K562 (cell line): ENCODE measurements at regions not wholly inside any gene's neighbourhood (a gene's known extent, or its start where the extent isn't known, plus 50 kb on each side); places are given as distances from the start of the nearest gene placed in this dataset.

Experiments
- ATAC-seq: fragments of 200-7000 bp; cut with Tn5 transposase; 3 replicates; pipeline ENCODE4 v1.9.1; 2020; ENCODE audit warnings: moderate library complexity
- BruUV-seq: library from RNA; stranded (reverse); fragments of 400-500 nt; replicated peaks from 2 replicates; lab custom pipeline; 2021; lab: Mats Ljungman, UMichigan
- CTCF ChIA-PET: fragments of 300-600 bp; formaldehyde crosslinking; extraction: SDS; loops from one replicate; lab custom pipeline; 2021; ENCODE audit warnings: low intra/inter-chr PET ratio; lab: Yijun Ruan, JAX
- POLR2A ChIA-PET: fragments of 300-600, 350-650 bp; sonication (Branson Sonifier 250); formaldehyde crosslinking; extraction: SDS; loops from one replicate; lab custom pipeline; 2021; ENCODE audit warnings: antibody characterized with exemption, inconsistent platforms; lab: Yijun Ruan, JAX
- DNase-seq, 4 experiments: peaks; one replicate each; pipeline versions ENCODE4 v3.0.0 to v3.0.0-alpha.2; 2011 to 2018; ENCODE audit warnings: low spot score in 3 of 4, mixed read lengths in 3 of 4; ENCODE audit errors: extremely low read depth in 1 of 4
- FAIRE-seq: peaks from 2 replicates; lab custom pipeline; 2011; peaks lifted over from hg19 to GRCh38; lab: Jason Lieb, UNC
- H2AFZ ChIP-seq: 2 replicates; pipeline ENCODE4 v1.6.0; 2011; ENCODE audit warnings: low read depth, low read length, control low read depth, inconsistent platforms
- H3K27ac ChIP-seq: fragments of 200-600 bp; 3 replicates; pipeline ENCODE4 v1.8.0; 2011; ENCODE audit warnings: low read depth, mild to moderate bottlenecking, control low read depth, inconsistent platforms, low read length, moderate library complexity, mixed read lengths; ENCODE audit errors: extremely low read depth
- H3K27me3 ChIP-seq, 2 experiments: fragments of 300-600 bp in 1 of 2; 2 replicates in 1 of 2; 3 replicates in 1 of 2; pipeline versions ENCODE4 v1.6.0 to v1.8.0; 2011; ENCODE audit warnings: inconsistent platforms in 2 of 2, low read length in 2 of 2, mild to moderate bottlenecking in 1 of 2, mixed read lengths in 1 of 2, moderate library complexity in 1 of 2; ENCODE audit not compliant: control insufficient read depth in 2 of 2, insufficient read depth in 2 of 2
- H3K36me3 ChIP-seq: fragments of 300-600 bp; 3 replicates; pipeline ENCODE4 v1.8.0; 2011; ENCODE audit warnings: mild to moderate bottlenecking, low read length, inconsistent platforms; ENCODE audit not compliant: control insufficient read depth, insufficient read depth
- H3K4me1 ChIP-seq, 2 experiments: fragments of 200-600 bp in 1 of 2; replicated peaks in 1 of 2; 2 replicates in 1 of 2; 3 replicates in 1 of 2; pipeline versions ENCODE4 v1.5.1 to v1.8.0; 2011; ENCODE audit warnings: inconsistent platforms in 2 of 2, low read length in 2 of 2, mild to moderate bottlenecking in 1 of 2, mixed read lengths in 1 of 2, moderate library complexity in 1 of 2; ENCODE audit not compliant: control insufficient read depth in 2 of 2, insufficient read depth in 2 of 2
- H3K4me2 ChIP-seq: 2 replicates; pipeline ENCODE4 v1.6.1; 2011; ENCODE audit warnings: low read length, control low read depth, inconsistent platforms, mixed read lengths; ENCODE audit not compliant: insufficient read depth
- H3K4me3 ChIP-seq: fragments of 200-600 bp; sonication (generic), shearing (Covaris generic); 2 replicates; pipeline ENCODE4 v1.5.1; 2016; ENCODE audit warnings: control low read depth, inconsistent platforms
- H3K79me2 ChIP-seq: fragments of 200-600 bp; 3 replicates; pipeline ENCODE4 v1.8.0; 2011; ENCODE audit warnings: low read length, inconsistent platforms; ENCODE audit not compliant: control insufficient read depth, insufficient read depth
- H3K9ac ChIP-seq, 2 experiments: 2 replicates each; pipeline versions ENCODE4 v1.6.0 to v1.6.1; 2011; ENCODE audit warnings: low read depth in 2 of 2, low read length in 2 of 2, control low read depth in 1 of 2, inconsistent platforms in 1 of 2, mild to moderate bottlenecking in 1 of 2, mixed read lengths in 1 of 2; ENCODE audit not compliant: insufficient read depth in 1 of 2
- H3K9me1 ChIP-seq: one replicate; pipeline ENCODE4 v1.6.0; 2011; ENCODE audit warnings: inconsistent platforms, mild to moderate bottlenecking, low read length, moderate library complexity; ENCODE audit not compliant: control insufficient read depth, insufficient read depth
- H3K9me3 ChIP-seq: replicated peaks from 2 replicates; pipeline ENCODE4 v1.5.1; 2011; ENCODE audit warnings: low read depth, low read length, inconsistent platforms; ENCODE audit not compliant: control insufficient read depth, insufficient read depth
- H4K20me1 ChIP-seq: replicated peaks from 2 replicates; pipeline ENCODE4 v1.6.1; 2011; ENCODE audit warnings: low read length, inconsistent platforms, mixed read lengths; ENCODE audit not compliant: control insufficient read depth, insufficient read depth
- BMI1 ChIP-seq: fragments of 150-350 bp; IDR thresholded peaks from 2 replicates; pipeline ENCODE4 v1.6.1; 2014; ENCODE audit warnings: low read length
- CCAR2 ChIP-seq: fragments of 200-400 bp; formaldehyde crosslinking; IDR thresholded peaks from 2 replicates; pipeline ENCODE4 v1.6.1; 2017; ENCODE audit warnings: mild to moderate bottlenecking, low read depth, low read length
- GATAD2A ChIP-seq: fragments of 450-650 bp; IDR thresholded peaks from 2 replicates; pipeline ENCODE4 v1.6.1; 2017
- POLR2H ChIP-seq: IDR thresholded peaks from 2 replicates; pipeline ENCODE4 v1.6.1; 2016; ENCODE audit warnings: missing genetic modification characterization, low read depth, mild to moderate bottlenecking, control low read depth, missing compliant biosample characterization, moderate library complexity
- SAFB2 ChIP-seq: fragments of 200-400 bp; formaldehyde crosslinking; IDR thresholded peaks from 2 replicates; pipeline ENCODE4 v1.6.1; 2018; ENCODE audit warnings: borderline replicate concordance, low read length, low read depth, moderate library complexity; ENCODE audit not compliant: severe bottlenecking
- TAF15 ChIP-seq: fragments of 200-400 bp; formaldehyde crosslinking; IDR thresholded peaks from 2 replicates; pipeline ENCODE4 v1.6.1; 2017; ENCODE audit warnings: mild to moderate bottlenecking, low read depth, low read length, moderate library complexity
- TRIM24 ChIP-seq, 2 experiments: fragments of 450-650 bp; IDR thresholded peaks; 2 replicates each; pipeline ENCODE4 v1.6.1; 2016
- U2AF2 ChIP-seq: fragments of 200-400 bp; formaldehyde crosslinking; optimal IDR thresholded peaks from 2 replicates; pipeline ENCODE3; 2017; ENCODE audit warnings: low read depth, mild to moderate bottlenecking, low read length
- ZNF133 ChIP-seq: fragments of 250-450 bp; sonication (Bioruptor Pico); IDR thresholded peaks from 2 replicates; pipeline ENCODE4 v1.4.0; 2020; ENCODE audit warnings: mild to moderate bottlenecking
- WGBS: fragments of 100-300 bp; shearing (Covaris generic); methylation state at CpG from one replicate; pipeline ENCODE4 v1.1.6; 2016; ENCODE audit warnings: low coverage, mixed read lengths; ENCODE audit not compliant: insufficient coverage; ENCODE audit errors: missing lambda C conversion rate; 5-methylcytosine and 5-hydroxymethylcytosine counted together
- in situ Hi-C: fragments of 300-500 bp; cut with MboI; formaldehyde crosslinking; loops from 4 replicates; pipeline ENCODE4 v1.15.0; 2018; ENCODE audit warnings: inconsistent platforms, mixed read lengths
- intact Hi-C: fragments of 100-400 bp; cut with micrococcal nuclease; formaldehyde crosslinking; loops from 2 replicates; pipeline ENCODE4 v1.14.2; 2022
- TF ChIP-seq, protein P1 (sequence below), 2 experiments: fragments of 450-650 bp; IDR thresholded peaks; 2 replicates each; pipeline ENCODE4 v1.6.1; 2016; ENCODE audit warnings: mild to moderate bottlenecking in 2 of 2, borderline replicate concordance in 1 of 2, low read depth in 1 of 2, moderate library complexity in 1 of 2

DNA sequence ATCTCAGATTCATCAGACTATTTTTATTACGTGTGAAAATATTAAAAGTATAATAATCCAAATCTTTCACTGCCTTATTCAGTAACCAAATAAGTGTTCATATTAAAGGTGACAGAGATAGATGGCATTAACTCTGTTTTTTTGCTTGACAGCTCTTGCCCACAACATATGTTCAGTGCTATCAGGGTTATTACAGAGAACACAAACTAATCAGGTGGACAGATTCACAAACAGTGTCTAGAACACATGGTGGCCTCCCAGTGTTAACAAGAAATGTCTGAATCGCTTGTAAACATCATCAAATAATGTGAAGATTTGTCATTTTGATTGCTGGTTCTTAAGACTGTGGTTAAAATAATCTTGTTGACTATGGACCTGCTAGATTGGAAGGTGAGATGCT lies 609.1 kb upstream of the GRAMD2B start:
- 0% methylated on average over 2 of the region's 2 CpGs for WGBS
- Histone ChIP-seq H3K9me3 (no peaks in the 10 kb centered on the region), H3K4me1 (no peaks in the 10 kb centered on the region), H3K36me3 (no peaks in the 10 kb centered on the region), H3K27ac (no peak overlapping the region), H4K20me1 (no peaks in the 10 kb centered on the region), H3K9ac (no peak overlapping the region), H3K27me3 (no peaks in the 10 kb centered on the region), H3K9me1 (no peaks in the 10 kb centered on the region), H3K79me2 (no peaks in the 10 kb centered on the region), H2AFZ (no peak overlapping the region), H3K4me3 (no peak overlapping the region), H3K4me2 (no peak overlapping the region)
- no TSS peak for BruUV-seq
- DNase-seq = no peak
- ATAC-seq = no peak
- CTCF ChIA-PET = no interaction called here
- in situ Hi-C loops (no loop called here), intact Hi-C loops (no loop called here)
- TF ChIP-seq BMI1 (no peak), SAFB2 (no peak), TAF15 (no peak), CCAR2 (no peak), TRIM24 (IDR thresholded peaks at IDR 0.05) (no peak), ZNF133 (CRISPR knock-in tag) (no peak)
- FAIRE-seq = no peak
- POLR2A ChIA-PET = no interaction called here

DNA sequence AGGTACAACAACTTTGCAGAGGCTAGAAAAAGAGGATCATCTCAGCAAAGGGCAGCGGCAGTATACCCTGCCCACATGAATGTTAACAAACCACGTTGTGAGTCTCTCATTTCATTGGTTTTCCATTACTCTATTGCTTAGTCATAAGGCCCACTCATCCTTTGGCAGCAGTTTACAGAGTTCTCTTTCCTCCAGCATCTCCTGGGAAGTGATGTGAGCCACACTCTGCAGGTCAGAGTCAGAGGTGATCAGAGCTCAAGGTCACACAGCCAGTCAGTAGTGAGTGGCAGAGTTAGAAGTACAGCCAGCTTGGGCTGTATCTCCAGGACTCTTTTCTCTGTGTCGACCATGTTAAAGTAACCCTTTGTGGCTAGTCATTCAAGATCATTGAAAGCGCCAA lies 599.6 kb upstream of the GRAMD2B start:
- WGBS = 0% methylated on average over 4 of the region's 4 CpGs
- Histone ChIP-seq H3K27ac (no peak overlapping the region), H3K9me3 (no peaks in the 10 kb centered on the region), H2AFZ (no peak overlapping the region), H3K79me2 (no peaks in the 10 kb centered on the region), H3K4me3 (no peak overlapping the region), H4K20me1 (no peaks in the 10 kb centered on the region), H3K9ac (no peak overlapping the region), H3K4me1 (no peaks in the 10 kb centered on the region), H3K27me3 (no peaks in the 10 kb centered on the region), H3K36me3 (no peaks in the 10 kb centered on the region), H3K4me2 (no peak overlapping the region), H3K9me1 (no peaks in the 10 kb centered on the region)
- ChIA-PET CTCF (no interaction called here), POLR2A (no interaction called here)
- DNase-seq = no peak
- no peak for FAIRE-seq
- ATAC-seq = no peak
- in situ Hi-C loops = no loop called here
- intact Hi-C loops = no loop called here
- no TSS peak for BruUV-seq
- TF ChIP-seq U2AF2 (no peak), POLR2H (tag) (no peak), GATAD2A (no peak)
- TF ChIP-seq, protein P1, sequence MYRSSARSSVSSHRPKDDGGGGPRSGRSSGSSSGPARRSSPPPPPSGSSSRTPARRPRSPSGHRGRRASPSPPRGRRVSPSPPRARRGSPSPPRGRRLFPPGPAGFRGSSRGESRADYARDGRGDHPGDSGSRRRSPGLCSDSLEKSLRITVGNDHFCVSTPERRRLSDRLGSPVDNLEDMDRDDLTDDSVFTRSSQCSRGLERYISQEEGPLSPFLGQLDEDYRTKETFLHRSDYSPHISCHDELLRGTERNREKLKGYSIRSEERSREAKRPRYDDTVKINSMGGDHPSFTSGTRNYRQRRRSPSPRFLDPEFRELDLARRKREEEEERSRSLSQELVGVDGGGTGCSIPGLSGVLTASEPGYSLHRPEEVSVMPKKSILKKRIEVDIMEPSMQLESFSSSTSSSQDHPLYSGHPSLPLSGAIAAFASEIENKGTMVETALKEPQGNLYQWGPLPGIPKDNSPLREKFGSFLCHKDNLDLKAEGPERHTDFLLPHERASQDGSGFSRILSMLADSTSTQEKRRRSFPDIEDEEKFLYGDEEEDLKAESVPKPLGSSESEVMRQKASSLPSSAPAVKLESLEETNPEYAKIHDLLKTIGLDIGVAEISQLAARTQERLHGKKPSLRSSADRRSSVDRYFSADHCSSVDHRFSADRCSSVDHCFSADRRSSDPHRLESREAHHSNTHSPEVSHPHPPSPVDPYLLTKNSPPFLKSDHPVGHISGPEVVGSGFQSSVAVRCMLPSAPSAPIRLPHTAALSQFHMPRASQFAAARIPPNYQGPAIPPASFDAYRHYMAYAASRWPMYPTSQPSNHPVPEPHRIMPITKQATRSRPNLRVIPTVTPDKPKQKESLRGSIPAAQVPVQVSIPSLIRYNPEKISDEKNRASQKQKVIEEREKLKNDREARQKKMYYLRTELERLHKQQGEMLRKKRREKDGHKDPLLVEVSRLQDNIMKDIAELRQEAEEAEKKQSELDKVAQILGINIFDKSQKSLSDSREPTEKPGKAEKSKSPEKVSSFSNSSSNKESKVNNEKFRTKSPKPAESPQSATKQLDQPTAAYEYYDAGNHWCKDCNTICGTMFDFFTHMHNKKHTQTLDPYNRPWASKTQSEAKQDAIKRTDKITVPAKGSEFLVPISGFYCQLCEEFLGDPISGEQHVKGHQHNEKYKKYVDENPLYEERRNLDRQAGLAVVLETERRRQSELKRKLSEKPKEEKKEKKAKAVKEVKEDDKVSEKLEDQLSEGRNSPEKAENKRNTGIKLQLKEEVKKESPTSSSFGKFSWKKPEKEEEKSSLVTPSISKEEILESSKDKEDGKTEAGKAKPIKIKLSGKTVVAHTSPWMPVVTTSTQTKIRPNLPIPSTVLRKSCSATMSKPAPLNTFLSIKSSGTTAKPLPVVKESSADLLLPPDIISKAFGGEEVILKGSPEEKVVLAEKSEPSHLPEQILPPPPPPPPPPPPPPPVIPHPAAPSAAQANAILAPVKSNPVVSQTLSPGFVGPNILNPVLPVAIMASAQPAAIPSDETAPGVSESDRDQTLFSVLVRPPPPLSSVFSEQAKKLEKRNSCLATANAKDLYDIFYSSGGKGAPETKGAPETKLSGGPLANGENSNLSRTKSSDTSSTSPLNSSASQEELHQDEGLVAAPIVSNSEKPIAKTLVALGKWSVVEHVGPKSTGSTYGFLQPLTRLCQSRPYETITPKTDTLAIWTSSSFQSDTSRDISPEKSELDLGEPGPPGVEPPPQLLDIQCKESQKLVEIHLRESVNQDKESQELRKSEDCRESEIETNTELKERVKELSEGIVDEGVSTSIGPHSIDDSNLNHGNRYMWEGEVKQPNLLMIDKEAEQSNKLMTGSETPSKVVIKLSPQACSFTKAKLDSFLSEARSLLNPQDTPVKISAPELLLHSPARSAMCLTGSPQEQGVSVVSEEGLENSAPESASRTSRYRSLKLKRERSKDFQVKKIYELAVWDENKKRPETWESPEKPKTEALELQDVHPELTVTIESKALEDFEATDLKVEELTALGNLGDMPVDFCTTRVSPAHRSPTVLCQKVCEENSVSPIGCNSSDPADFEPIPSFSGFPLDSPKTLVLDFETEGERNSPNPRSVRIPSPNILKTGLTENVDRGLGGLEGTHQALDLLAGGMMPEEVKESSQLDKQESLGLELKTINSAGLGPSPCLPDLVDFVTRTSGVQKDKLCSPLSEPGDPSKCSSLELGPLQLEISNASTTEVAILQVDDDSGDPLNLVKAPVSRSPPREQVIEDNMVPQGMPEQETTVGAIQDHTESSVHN (IDR thresholded peaks at IDR 0.05; ENCODE audit: borderline replicate concordance in 1 of 2, low read depth in 1 of 2) = no peak
